IMR-90 (cell line): ENCODE measurements at regions not wholly inside any gene's neighbourhood (a gene's known extent, or its start where the extent isn't known, plus 50 kb on each side); places are given as distances from the start of the nearest gene placed in this dataset.

Source experiments
- CEBPB ChIP-seq: IDR thresholded peaks from 2 replicates; pipeline ENCODE4 v1.6.1; 2012; ENCODE audit warnings: low read depth, low read length, improper control_type of control experiment
- CTCF ChIP-seq: conservative IDR thresholded peaks from 2 replicates; pipeline ENCODE4 v1.5.1; 2012; ENCODE audit warnings: mild to moderate bottlenecking, low read depth, low read length, improper control_type of control experiment
- ELK1 ChIP-seq: fragments of 150-350 bp; IDR thresholded peaks from 2 replicates; pipeline ENCODE4 v1.6.1; 2016; ENCODE audit warnings: low read depth, mild to moderate bottlenecking, low read length, moderate library complexity, borderline replicate concordance
- MAFK ChIP-seq: IDR thresholded peaks from 2 replicates; pipeline ENCODE4 v1.6.1; 2012; ENCODE audit warnings: low read depth, low read length, improper control_type of control experiment
- MAZ ChIP-seq: IDR thresholded peaks from 2 replicates; pipeline ENCODE4 v1.6.1; 2012; ENCODE audit warnings: low read depth, mild to moderate bottlenecking, low read length, improper control_type of control experiment, moderate library complexity, borderline replicate concordance
- NFE2L2 ChIP-seq: fragments of 150-350 bp; IDR thresholded peaks from 2 replicates; pipeline ENCODE4 v1.6.1; 2016; ENCODE audit warnings: low read depth, mild to moderate bottlenecking, low read length
- POLR2A ChIP-seq: IDR thresholded peaks from 2 replicates; pipeline ENCODE4 v1.6.1; 2012; ENCODE audit warnings: mild to moderate bottlenecking, low read depth, low read length
- RAD21 ChIP-seq: IDR thresholded peaks from 2 replicates; pipeline ENCODE4 v1.6.1; 2012; ENCODE audit warnings: low read length, improper control_type of control experiment
- RFX5 ChIP-seq: IDR thresholded peaks from 2 replicates; pipeline ENCODE4 v1.8.0; 2012; ENCODE audit warnings: low read depth, mild to moderate bottlenecking, low read length, moderate library complexity
- SMC3 ChIP-seq: fragments of 150-350 bp; IDR thresholded peaks from 2 replicates; pipeline ENCODE4 v1.6.1; 2016; ENCODE audit warnings: low read depth, mild to moderate bottlenecking, antibody characterized with exemption, low read length, moderate library complexity
- USF2 ChIP-seq: fragments of 150-350 bp; IDR thresholded peaks from 2 replicates; pipeline ENCODE4 v1.6.1; 2017; ENCODE audit warnings: mild to moderate bottlenecking, antibody characterized with exemption, low read length, low read depth

GRCh38 chr4:117400039-117400835 is 314.9 kb upstream of the TRAM1L1 start:
- TF ChIP-seq POLR2A (no peak), CTCF (no peak), RAD21 (no peak), NFE2L2 (no peak), MAFK (no peak), USF2 (no peak), MAZ (no peak), ELK1 (no peak), CEBPB (peak; percentile 44; the same call in 1 of the 2 replicates), RFX5 (no peak), SMC3 (no peak)
